BJ (cell line): ENCODE measurements at regions not wholly inside any gene's neighbourhood (a gene's known extent, or its start where the extent isn't known, plus 50 kb on each side); places are given as distances from the start of the nearest gene placed in this dataset.

ENCODE experiments used
- CTCF ChIA-PET: fragments of 350-600 bp; formaldehyde crosslinking; extraction: SDS; loops from one replicate; lab custom pipeline; 2021; ENCODE audit warnings: antibody characterized with exemption, inconsistent platforms; lab: Yijun Ruan, JAX
- POLR2A ChIA-PET: fragments of 300-600 bp; sonication (Branson Sonifier 250); formaldehyde crosslinking; extraction: SDS; loops from one replicate; lab custom pipeline; 2021; ENCODE audit warnings: antibody characterized with exemption; lab: Charles Lee
- DNase-seq: peaks from one replicate; pipeline ENCODE4 v3.0.0-alpha.2; 2011; ENCODE audit warnings: low read depth
- H3K27me3 ChIP-seq: 2 replicates; pipeline ENCODE4 v1.6.0; 2011; ENCODE audit warnings: low read length; ENCODE audit not compliant: control insufficient read depth, insufficient read depth
- H3K36me3 ChIP-seq: 2 replicates; pipeline ENCODE4 v1.5.1; 2011; ENCODE audit warnings: low read length; ENCODE audit not compliant: control insufficient read depth, insufficient read depth
- H3K4me3 ChIP-seq: 2 replicates; pipeline ENCODE4 v1.5.1; 2011; ENCODE audit warnings: low read depth, mild to moderate bottlenecking, control low read depth, low read length
- CTCF ChIP-seq: IDR thresholded peaks from 2 replicates; pipeline ENCODE4 v1.5.1; 2011; ENCODE audit warnings: low read depth, mild to moderate bottlenecking, control low read depth, inconsistent platforms, low read length, moderate library complexity; ENCODE audit not compliant: insufficient read depth

- no peaks in the 10 kb centered on the region for H3K36me3 ChIP-seq
- H3K4me3 ChIP-seq, result no peak overlapping the region
- no peaks in the 10 kb centered on the region for H3K27me3 ChIP-seq
- POLR2A ChIA-PET, result no interaction called here
- no peak for TF ChIP-seq CTCF
- CTCF ChIA-PET, result no interaction called here
- no peak for DNase-seq
These were observed 306.8 kb upstream of the SKOR2 start for GRCh38 chr18:47558110-47558750.

- POLR2A ChIA-PET, result no interaction called here
- H3K36me3 ChIP-seq, result no peaks in the 10 kb centered on the region
- CTCF ChIA-PET, result no interaction called here
- no peak for TF ChIP-seq CTCF
- no peak for DNase-seq
- no peaks in the 10 kb centered on the region for H3K27me3 ChIP-seq
- H3K4me3 ChIP-seq, result no peak overlapping the region
These were observed 305.7 kb upstream of the SKOR2 start for GRCh38 chr18:47557160-47557559.

- Histone ChIP-seq H3K36me3 (no peaks in the 10 kb centered on the region), H3K4me3 (no peak overlapping the region), H3K27me3 (no peaks in the 10 kb centered on the region)
- DNase-seq, result no peak
- no peak for TF ChIP-seq CTCF
- POLR2A ChIA-PET, result no interaction called here
- CTCF ChIA-PET, result no interaction called here
These were observed 301.3 kb upstream of the SKOR2 start for GRCh38 chr18:47552783-47553182.

- H3K4me3 ChIP-seq, result no peak overlapping the region
- no peak for TF ChIP-seq CTCF
- DNase-seq, result no peak
- ChIA-PET POLR2A (no interaction called here), CTCF (no interaction called here)
- no peaks in the 10 kb centered on the region for H3K27me3 ChIP-seq
- no peaks in the 10 kb centered on the region for H3K36me3 ChIP-seq
These were observed 299.2 kb upstream of the SKOR2 start for GRCh38 chr18:47550611-47551010.

GRCh38 chr18:47549021-47549540 lies 297.6 kb upstream of the SKOR2 start:
- no peak for DNase-seq
- Histone ChIP-seq H3K4me3 (no peak overlapping the region), H3K36me3 (no peaks in the 10 kb centered on the region), H3K27me3 (no peaks in the 10 kb centered on the region)
- ChIA-PET POLR2A (no interaction called here), CTCF (no interaction called here)
- no peak for TF ChIP-seq CTCF
